Prostate gland (tissue), 2 donors: ENCODE measurements at regions not wholly inside any gene's neighbourhood (a gene's known extent, or its start where the extent isn't known, plus 50 kb on each side); places are given as distances from the start of the nearest gene placed in this dataset.

Experiments used
- POLR2A ChIP-seq: fragments of 450-650 bp; IDR thresholded peaks from one replicate; pipeline ENCODE4 v1.6.1; 2016; ENCODE audit warnings: antibody characterized with exemption, mild to moderate bottlenecking
- TF ChIP-seq, protein P1 (sequence below), 4 experiments: fragments of 200-600 bp in 2 of 4; fragments of 450-650 bp in 2 of 4; sonication (generic) in 2 of 4; IDR thresholded peaks; 1 replicate in 3 of 4; 2 replicates in 1 of 4; pipeline ENCODE4 v1.5.1; 2016 to 2019; ENCODE audit warnings: antibody characterized with exemption in 4 of 4, mild to moderate bottlenecking in 2 of 4, moderate library complexity in 2 of 4

- TF ChIP-seq, protein P1, sequence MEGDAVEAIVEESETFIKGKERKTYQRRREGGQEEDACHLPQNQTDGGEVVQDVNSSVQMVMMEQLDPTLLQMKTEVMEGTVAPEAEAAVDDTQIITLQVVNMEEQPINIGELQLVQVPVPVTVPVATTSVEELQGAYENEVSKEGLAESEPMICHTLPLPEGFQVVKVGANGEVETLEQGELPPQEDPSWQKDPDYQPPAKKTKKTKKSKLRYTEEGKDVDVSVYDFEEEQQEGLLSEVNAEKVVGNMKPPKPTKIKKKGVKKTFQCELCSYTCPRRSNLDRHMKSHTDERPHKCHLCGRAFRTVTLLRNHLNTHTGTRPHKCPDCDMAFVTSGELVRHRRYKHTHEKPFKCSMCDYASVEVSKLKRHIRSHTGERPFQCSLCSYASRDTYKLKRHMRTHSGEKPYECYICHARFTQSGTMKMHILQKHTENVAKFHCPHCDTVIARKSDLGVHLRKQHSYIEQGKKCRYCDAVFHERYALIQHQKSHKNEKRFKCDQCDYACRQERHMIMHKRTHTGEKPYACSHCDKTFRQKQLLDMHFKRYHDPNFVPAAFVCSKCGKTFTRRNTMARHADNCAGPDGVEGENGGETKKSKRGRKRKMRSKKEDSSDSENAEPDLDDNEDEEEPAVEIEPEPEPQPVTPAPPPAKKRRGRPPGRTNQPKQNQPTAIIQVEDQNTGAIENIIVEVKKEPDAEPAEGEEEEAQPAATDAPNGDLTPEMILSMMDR (IDR thresholded peaks at IDR 0.05), result no peak
- no peak for TF ChIP-seq POLR2A
Measured at GRCh38 chr4:173753408-173753807, 223.4 kb upstream of the HAND2 start.
